CD4-positive, alpha-beta T cell treated with Interleukin-1 beta for 1 hour (primary cell): ENCODE measurements at regions not wholly inside any gene's neighbourhood (a gene's known extent, or its start where the extent isn't known, plus 50 kb on each side); places are given as distances from the start of the nearest gene placed in this dataset.
"Not testable (repeated sequence)": the region's sequence is repeated elsewhere in the genome, so short reads cannot be mapped to it uniquely, and the experiment has no call there.

Experiments
- DNase-seq, 2 donors: peaks; one replicate each; pipeline ENCODE4 v3.0.0-alpha.2; 2020 to 2022

GRCh38 chr6:40881501-40881900, 157.5 kb downstream of the UNC5CL start:
- DNase-seq, result no peak

GRCh38 chr6:40880906-40881305, 158.1 kb downstream of the UNC5CL start:
- no peak for DNase-seq

GRCh38 chr6:40879169-40879568, 159.9 kb downstream of the UNC5CL start:
- DNase-seq, result no peak

- no peak for DNase-seq
These were observed 161.7 kb downstream of the UNC5CL start for GRCh38 chr6:40877362-40877761.

- DNase-seq, result no peak
These were observed 162.7 kb downstream of the UNC5CL start for GRCh38 chr6:40876336-40876735.

GRCh38 chr6:40874495-40874894, 164.5 kb downstream of the UNC5CL start:
- no peak for DNase-seq

GRCh38 chr6:40871424-40871823, 167.6 kb downstream of the UNC5CL start:
- no peak for DNase-seq

- DNase-seq, result not testable (repeated sequence)
These were observed 170.7 kb downstream of the UNC5CL start for GRCh38 chr6:40868089-40868865.

- not testable (repeated sequence) for DNase-seq
These were observed 171.5 kb downstream of the UNC5CL start for GRCh38 chr6:40867527-40867926.

- DNase-seq, result not testable (repeated sequence)
These were observed 173.8 kb downstream of the UNC5CL start for GRCh38 chr6:40865259-40865658.

- no peak for DNase-seq
These were observed 178.6 kb downstream of the UNC5CL start for GRCh38 chr6:40860443-40860842.

GRCh38 chr6:40856271-40856670, 182.8 kb downstream of the UNC5CL start:
- no peak for DNase-seq

- no peak for DNase-seq
These were observed 183.7 kb downstream of the UNC5CL start for GRCh38 chr6:40855168-40855880.

GRCh38 chr6:40854592-40854991, 184.4 kb downstream of the UNC5CL start:
- DNase-seq, result no peak

- no peak for DNase-seq
These were observed 186.1 kb downstream of the UNC5CL start for GRCh38 chr6:40852779-40853373.

GRCh38 chr6:40849546-40849945, 189.5 kb downstream of the UNC5CL start:
- no peak for DNase-seq

GRCh38 chr6:40848868-40849514, 190.0 kb downstream of the UNC5CL start:
- DNase-seq, result no peak

GRCh38 chr6:40848038-40848437, 191.0 kb downstream of the UNC5CL start:
- DNase-seq, result no peak

- DNase-seq, result peak in 1 of 2 donors; percentile 11
These were observed 193.5 kb downstream of the UNC5CL start for GRCh38 chr6:40845553-40845952.

GRCh38 chr6:40844246-40844645, 194.8 kb downstream of the UNC5CL start:
- DNase-seq, result no peak

GRCh38 chr6:40841721-40842120, 197.3 kb downstream of the UNC5CL start:
- DNase-seq, result no peak

- no peak for DNase-seq
These were observed 206.3 kb downstream of the UNC5CL start for GRCh38 chr6:40832691-40833090.

GRCh38 chr6:40831381-40831780, 207.6 kb downstream of the UNC5CL start:
- no peak for DNase-seq
